HG02571 (cell line): ENCODE measurements at regions not wholly inside any gene's neighbourhood (a gene's known extent, or its start where the extent isn't known, plus 50 kb on each side); places are given as distances from the start of the nearest gene placed in this dataset.

ENCODE experiments used
- ATAC-seq: cut with Tn5 transposase; IDR thresholded peaks from one replicate; pipeline ENCODE4 v1.9.1; 2021; ENCODE audit warnings: mild to moderate bottlenecking, moderate library complexity; ENCODE audit not compliant: unreplicated experiment

- no peak for ATAC-seq
These were observed 2138.5 kb upstream of the PCDH20 start for GRCh38 chr13:63554157-63554556.

- ATAC-seq: no peak
These were observed 2136.1 kb upstream of the PCDH20 start for GRCh38 chr13:63551731-63552130.

- no peak for ATAC-seq
These were observed 2130.9 kb upstream of the PCDH20 start for GRCh38 chr13:63546524-63546923.

- ATAC-seq: no peak
These were observed 2127.1 kb upstream of the PCDH20 start for GRCh38 chr13:63542770-63543169.

GRCh38 chr13:63541336-63541735 lies 2125.7 kb upstream of the PCDH20 start:
- no peak for ATAC-seq

GRCh38 chr13:63540061-63540460 lies 2124.4 kb upstream of the PCDH20 start:
- ATAC-seq: no peak

GRCh38 chr13:63517371-63517770 lies 2101.7 kb upstream of the PCDH20 start:
- ATAC-seq: no peak

- ATAC-seq: no peak
These were observed 2100.5 kb upstream of the PCDH20 start for GRCh38 chr13:63516124-63516523.

- ATAC-seq: no peak
These were observed 2099.2 kb upstream of the PCDH20 start for GRCh38 chr13:63514886-63515285.

GRCh38 chr13:63512095-63512494 lies 2096.4 kb upstream of the PCDH20 start:
- no peak for ATAC-seq

- no peak for ATAC-seq
These were observed 2086.1 kb upstream of the PCDH20 start for GRCh38 chr13:63501702-63502101.

GRCh38 chr13:63497601-63498000 lies 2082.0 kb upstream of the PCDH20 start:
- ATAC-seq: no peak

GRCh38 chr13:63492604-63493003 lies 2077.0 kb upstream of the PCDH20 start:
- no peak for ATAC-seq

GRCh38 chr13:63490149-63490548 lies 2074.5 kb upstream of the PCDH20 start:
- no peak for ATAC-seq

- no peak for ATAC-seq
These were observed 2065.7 kb upstream of the PCDH20 start for GRCh38 chr13:63481334-63481733.

GRCh38 chr13:63472711-63473110 lies 2057.1 kb upstream of the PCDH20 start:
- no peak for ATAC-seq

- ATAC-seq: no peak
These were observed 2048.3 kb upstream of the PCDH20 start for GRCh38 chr13:63463782-63464610.

- no peak for ATAC-seq
These were observed 2044.9 kb upstream of the PCDH20 start for GRCh38 chr13:63460462-63461090.

GRCh38 chr13:63457186-63457585 lies 2041.5 kb upstream of the PCDH20 start:
- ATAC-seq: no peak

- no peak for ATAC-seq
These were observed 2040.3 kb upstream of the PCDH20 start for GRCh38 chr13:63455938-63456337.

GRCh38 chr13:63449550-63449949 lies 2033.9 kb upstream of the PCDH20 start:
- no peak for ATAC-seq

- no peak for ATAC-seq
These were observed 2033.0 kb upstream of the PCDH20 start for GRCh38 chr13:63448692-63449091.
